ENCODE measurements at regions not wholly inside any gene's neighbourhood (a gene's known extent, or its start where the extent isn't known, plus 50 kb on each side); places are given as distances from the start of the nearest gene placed in this dataset.

DNA sequence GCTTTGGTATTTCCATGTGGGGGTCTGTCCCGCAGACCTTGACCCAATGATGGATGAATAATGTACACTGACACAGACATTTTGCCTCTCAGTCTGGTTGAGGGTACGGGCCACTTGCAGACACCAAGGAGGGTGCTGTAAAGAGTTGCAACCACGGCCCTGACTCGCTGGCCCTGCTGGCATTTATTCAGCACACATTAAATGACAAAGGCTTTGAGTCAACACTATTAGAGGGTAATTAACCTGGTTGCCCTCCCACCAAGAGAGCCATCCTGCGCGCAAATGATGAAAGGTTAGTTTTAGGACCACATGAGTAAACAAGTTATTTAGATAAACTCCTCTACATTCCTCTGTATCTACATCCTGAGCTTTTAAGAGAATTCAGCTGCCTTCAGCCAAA lies 308.9 kb upstream of the MMS22L start:
- DNase-seq (ENCODE audit: low read depth): no peak

DNA sequence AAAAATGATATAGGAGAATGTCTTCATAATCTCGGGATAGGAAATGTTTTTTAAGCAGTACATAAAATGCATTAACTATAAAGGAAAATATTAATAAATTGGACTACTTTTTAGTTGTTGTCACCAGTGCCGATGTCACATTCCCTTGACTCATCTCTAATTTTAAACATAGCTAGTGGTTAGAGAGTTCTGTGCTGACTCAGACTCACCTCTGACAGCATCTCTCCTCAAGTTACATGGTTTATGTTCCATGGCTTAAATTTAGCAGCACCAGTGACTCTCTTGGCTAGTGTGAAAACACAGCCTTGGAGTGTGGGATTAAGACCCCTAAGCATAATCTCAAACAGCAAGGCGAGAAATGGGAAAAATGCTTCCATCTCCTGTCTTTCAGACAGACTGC lies 311.8 kb upstream of the MMS22L start:
- no peak for DNase-seq (ENCODE audit: low read depth)

DNA sequence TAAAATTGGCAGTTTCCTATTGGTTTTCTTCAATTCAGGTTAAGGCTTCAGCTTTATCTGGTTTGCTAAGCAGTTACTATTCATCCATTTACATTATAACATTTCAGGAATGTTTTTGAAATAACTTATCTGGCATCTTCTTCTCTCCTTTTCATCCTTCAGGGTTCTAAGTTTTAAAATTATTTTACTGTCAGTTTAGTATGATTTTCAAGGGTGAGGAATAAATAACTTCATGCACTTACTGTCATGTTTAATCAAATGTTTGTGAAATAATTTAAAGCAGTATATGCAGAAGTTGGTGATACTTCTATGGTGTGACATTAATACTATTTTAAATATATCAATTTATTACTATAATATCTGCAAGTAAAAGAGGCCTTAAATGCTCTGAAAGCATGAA lies 338.1 kb upstream of the MMS22L start:
- DNase-seq (ENCODE audit: low read depth): no peak

DNA sequence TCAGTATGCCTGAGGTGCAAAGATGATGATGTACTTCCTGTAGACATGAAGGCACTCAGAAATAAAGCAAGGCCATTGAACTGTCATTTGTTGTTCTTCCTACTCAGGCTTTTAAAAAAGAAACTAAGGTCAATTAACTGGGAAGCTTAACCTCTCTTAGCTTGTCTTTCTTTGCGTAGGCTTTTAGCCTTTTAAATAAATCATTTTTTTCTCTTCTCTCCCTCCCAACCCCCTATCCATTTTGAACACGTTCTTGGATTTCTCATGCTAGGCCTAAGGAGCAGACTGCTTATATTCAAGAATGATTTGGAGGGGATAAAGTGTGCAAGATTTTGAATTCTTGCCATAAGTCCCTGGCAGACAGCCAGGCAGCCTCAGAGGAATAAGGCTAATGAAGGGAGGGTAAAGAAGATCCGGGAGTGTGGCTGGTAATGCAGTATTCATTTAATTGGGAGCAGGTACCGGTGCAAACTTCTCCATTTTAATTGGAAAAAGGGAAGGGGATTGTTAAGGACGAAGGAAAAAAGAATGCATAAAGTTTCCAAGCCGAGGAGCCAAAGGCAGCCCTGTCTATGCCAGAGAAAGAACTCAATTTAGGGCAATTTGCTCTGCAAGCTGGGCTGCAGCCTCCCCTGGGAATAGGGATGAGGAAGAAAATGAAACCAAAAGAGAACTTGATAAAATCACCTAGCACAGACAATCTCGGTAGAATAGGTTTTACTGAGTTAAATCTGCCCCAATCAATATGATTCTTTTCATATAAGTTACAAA lies 343.8 kb upstream of the MMS22L start:
- no peak for DNase-seq (ENCODE audit: low read depth)

DNA sequence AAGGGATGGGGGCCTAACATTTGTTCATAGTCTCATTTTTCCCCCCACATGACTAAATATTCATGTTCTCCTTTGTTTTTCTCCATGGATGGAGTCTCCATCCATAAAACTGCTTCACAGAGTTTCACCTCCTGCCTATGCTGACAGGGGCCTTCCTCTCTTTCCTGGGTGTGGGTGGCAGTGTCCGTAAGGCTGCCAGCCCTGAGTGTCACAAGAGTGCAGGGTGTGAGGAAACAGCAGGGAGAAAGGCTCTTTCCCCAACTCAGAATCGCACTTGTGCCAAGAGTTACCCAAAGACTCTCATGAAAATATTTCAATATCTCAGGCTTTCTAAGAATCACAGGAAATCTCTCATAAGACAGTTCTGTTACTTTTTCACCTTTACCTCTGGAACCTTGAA lies 346.2 kb upstream of the MMS22L start:
- no peak for DNase-seq (ENCODE audit: low read depth)

DNA sequence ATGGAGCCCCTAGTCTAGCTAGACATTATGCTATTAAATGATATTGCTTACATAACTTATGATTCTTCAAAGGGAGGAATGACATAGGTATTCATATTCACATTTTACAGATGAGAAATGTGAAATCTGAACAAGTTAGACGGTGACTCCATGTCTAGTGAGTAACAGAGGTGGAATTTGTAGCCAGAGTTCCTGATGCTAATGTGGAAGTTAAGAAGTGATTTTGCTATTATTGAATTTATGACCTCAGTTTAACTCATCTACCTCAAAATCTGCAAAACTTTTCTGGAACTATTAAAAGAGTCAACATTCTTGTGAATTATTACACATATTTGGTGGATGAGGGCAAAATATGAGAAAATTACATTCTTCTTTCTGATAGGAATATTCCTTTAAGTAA lies 347.6 kb upstream of the MMS22L start:
- no peak for DNase-seq (ENCODE audit: low read depth)

DNA sequence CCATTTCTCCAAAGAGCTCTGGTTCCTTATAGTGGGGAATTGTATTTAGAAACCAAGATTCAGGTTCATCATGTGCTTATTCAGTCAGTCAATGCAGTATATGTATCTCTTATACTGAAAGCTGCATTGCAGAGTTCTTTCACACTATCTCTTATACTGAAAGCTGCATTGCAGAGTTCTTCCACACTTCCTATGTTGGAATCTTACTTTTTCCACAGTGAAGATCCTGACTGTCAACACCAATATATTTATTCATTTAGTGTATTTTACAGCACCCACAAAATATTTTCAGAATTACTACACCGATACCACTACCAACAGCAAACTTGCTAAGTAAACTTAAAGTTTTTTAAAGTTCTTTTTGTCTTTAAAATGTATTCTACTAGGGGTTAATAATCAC lies 349.3 kb upstream of the MMS22L start:
- no peak for DNase-seq (ENCODE audit: low read depth)

DNA sequence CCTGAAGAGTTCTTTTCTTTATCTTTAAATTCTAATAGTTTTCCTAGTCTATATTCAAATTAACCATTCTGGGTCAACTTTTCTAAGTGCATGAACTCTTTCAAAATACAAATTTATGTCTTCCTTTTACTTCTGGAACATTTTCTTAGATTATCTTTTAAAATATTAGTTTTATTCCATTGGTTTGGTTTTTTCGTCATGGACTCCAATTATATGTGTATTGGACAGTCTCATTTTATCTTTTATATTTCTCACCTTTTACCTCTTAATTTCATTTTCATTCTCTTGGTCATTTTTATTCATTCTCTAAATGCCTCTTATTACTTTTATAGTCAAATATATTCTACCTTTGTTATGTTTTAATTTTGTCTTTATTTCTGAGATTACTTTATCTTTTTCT lies 356.7 kb upstream of the MMS22L start:
- no peak for DNase-seq (ENCODE audit: low read depth)

DNA sequence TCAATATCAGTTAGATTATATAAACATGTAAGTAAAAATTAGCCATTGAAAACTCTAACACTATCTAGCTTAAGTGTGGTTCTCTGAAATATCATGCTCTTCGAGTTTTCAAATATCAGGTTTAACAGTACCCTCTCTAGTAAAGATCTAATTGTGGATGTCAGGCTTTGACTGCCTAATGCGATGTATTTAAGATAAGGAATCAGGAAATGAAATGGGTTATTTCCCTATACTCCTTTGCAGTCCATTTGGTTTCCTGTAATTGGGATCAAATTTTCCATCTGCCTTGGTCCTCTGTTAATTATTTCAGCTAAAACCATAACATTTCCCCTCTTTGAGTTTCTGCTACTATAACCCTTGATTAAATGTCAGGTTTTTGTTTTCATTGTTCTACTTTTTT lies 361.3 kb upstream of the MMS22L start:
- no peak for DNase-seq (ENCODE audit: low read depth)

DNA sequence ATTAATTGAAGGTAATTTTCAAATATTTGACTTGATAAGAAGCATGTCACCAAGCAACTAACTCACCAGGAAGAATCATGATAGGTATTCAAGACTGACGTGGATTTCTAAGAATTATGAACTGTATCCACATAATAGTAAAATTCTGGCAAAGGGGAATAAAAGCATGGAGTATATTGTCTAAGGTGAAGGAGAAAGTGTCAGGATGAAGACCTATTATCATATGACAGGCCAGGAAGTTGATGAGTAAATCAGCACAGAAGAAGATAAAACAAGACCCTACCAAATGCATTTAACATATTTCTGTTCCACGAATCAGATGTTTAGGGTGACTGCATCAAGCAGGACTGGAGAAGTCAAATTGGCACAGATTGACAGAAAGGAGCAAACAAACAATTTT lies 362.7 kb upstream of the MMS22L start:
- DNase-seq (ENCODE audit: low read depth): no peak

DNA sequence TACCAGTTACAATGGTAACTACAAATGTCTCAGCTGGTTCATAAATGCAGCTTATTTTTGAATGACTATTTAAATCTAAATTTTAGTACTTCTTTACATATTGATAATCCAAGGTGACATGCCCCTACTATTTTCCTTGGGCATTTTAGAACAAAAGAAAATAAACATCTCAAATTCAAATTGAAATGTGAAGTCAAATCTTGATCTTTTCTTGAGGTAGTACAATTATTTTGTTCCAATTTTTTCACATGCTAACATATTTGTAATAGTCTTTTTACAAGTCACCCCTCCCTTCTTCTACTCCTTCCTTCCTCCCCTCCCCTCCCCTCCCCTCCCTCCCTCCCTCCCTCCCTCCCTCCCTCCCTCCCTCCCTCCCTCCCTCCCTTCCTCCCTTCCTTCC lies 370.1 kb upstream of the MMS22L start:
- no peak for DNase-seq (ENCODE audit: low read depth)

DNA sequence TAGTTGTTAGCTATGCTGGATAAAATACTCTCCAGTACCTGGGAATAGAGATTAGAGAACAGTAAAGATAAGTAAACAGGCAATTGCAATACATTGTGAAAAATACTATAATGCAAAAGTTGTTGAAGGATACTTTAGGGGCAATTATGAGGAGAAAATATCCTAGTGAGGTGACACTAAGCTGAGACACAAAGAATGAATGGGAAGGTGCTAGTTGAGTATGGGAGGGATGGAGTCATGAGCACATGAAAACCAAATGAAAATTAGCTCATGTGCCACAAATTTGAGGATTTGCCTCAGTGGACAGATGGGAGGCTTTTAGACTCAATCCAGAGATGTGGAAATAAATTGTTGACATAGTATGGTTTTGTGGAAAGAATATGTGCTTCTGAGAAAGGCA lies 370.5 kb upstream of the MMS22L start:
- no peak for DNase-seq (ENCODE audit: low read depth)

DNA sequence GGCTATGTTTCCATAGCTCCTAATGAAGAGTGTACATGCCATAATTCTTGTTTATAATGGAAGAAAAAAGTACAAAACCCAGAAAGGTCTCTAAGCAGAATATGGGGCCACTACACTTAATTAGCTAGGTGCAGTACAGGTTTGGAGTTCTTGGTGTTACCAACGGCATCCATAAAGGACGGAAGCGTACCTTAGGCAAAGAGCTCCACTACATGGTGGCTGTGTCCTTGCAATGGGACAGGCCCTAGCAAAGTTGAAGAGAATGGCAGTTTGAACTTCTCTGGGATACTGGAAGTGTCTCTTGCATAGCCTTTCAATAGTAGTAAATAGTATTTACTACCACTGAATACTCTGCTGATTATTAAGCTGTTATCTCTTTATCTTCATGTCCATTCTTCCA lies 371.7 kb upstream of the MMS22L start:
- DNase-seq (ENCODE audit: low read depth): no peak

DNA sequence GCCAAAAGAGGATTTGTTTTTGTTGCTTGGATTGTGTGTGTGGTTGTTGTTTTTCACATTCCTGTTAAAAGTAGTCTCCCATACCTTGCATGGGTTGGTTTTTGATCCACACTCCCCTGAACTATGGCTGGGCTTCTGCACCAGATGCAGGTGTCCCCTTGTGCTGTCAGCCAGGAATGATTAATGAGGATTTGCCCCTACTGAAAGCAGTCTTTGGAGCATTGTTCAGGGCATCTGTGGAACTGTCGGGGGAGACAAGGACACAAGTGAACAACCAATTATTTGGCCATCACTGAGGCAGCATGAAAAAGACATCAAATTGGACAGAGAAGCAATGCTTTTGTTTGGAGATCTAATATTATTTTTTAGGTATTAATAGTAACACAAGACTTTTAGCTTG lies 373.2 kb upstream of the MMS22L start:
- no peak for DNase-seq (ENCODE audit: low read depth)

DNA sequence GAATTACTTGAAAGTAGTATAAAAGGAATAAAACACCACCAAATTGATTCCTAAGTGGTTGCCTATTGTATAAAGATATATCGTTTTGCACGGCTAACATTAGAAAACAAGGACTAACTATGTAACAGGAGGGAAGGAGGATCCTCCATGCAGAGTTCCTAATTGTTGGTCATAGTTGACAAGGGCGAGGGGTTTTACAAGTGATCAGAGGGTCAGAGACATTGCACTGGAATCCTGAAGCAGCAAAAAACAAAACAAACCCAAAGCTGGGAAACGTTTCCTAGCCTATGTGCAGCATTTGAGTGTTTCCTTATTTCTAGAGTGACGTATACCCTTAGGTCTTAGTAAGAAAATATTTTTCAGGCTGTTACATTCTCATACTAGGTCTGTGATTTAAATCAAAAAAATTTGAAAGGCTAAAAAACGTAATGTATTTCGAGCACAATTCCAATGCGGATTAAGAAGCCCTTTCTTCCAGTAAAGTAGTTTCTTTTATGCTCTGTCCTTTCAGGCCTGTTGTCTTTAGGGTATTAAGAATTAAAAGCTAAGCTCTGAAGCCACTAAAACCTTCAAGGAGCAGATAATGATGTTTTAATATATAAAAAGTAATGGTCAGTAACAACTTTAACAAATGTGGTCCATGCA lies 373.8 kb upstream of the MMS22L start:
- DNase-seq (ENCODE audit: low read depth): no peak

DNA sequence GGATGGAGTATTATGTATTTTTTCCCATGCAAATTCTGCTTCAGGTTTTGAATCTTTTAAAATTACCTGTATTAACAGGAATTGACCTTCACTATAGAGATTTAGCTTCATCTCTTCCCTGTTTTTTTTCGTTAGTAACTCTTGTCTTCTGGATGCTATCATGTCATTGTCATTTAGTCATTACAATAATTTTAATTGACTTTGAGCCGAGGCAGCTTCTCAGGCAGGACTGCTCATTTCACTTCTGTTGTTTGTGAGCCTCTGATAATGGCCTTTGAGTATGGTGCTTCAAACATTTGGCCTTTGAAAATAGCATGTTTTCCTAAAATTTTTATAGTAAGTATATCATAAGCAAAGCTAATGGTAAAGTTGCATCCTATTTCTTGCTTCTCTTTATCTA lies 375.1 kb upstream of the MMS22L start:
- no peak for DNase-seq (ENCODE audit: low read depth)

DNA sequence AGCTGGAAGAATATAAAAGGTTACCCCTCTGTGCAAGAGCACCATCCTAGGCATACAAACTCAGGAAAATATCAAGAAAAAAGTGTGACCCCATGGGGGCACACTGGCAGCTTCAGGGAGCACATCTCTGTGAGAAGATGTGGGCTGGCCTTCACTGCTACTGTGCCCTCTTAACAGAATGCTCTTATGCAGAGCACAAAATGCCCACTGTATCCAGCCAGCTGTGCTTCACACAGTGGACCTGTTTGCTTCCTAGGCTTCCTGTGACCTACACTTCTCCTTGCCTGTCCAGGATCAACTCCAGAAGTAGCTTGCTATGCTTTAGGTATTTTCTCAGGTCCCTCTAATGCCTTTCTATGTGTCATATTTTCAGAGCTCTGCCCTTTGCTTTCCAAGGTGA lies 380.2 kb upstream of the MMS22L start:
- DNase-seq (ENCODE audit: low read depth): no peak

DNA sequence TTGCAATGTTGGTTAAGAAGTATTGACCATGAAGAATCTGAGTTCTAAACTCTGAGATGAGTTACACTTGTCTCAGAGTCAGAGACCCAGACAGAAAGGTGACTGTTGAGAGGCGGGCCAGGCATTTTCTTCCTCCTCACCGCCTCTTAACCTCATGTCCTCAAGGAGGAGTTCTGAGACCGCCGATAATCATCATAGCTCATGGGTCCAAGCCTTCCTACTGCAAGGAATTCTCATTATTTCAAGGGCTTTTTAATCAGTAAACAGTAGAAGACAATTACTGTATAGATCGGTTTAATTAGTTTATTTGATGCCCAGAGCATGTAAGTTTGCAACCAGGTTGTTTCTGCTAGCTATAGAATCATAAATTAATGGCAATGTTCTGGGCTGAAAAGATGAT lies 382.4 kb upstream of the MMS22L start:
- no peak for DNase-seq (ENCODE audit: low read depth)

DNA sequence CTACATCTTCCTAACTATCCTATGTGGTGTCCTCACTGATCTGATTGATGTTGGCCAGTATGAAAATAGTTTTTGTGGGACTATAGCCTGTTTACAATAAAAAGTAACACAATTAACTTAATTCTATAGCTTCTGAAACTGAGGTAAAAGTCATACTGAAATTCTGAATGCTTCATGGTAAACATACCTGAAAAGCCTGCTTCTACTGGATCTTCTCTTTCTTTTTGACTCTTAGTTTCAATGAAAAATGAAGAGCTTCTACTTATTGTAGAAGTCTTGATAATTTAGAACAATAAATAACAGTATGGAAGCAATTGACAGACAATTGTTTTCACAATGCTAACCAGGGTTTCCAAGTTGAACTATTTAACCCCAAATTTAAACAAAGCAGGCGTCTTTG lies 383.9 kb upstream of the MMS22L start:
- DNase-seq (ENCODE audit: low read depth): no peak

DNA sequence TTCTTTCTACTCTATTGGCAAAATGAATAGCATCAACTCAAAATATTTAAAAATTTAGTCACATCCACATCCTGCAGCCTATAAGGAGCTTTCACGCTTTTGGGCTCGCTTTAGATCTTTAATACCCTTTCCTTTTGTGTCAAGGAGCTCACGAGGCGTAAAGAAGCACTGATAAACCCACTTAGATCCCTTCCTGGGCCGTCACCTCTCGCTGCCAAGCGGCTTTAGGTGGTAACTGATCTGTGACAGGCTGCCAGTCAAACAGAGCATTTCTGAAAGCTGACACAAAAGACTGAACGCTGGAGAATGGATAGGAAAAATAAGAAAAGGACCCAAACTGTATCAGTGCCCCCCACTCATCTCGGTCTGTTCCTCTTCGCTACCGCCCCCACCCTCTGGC lies 385.7 kb upstream of the MMS22L start:
- no peak for DNase-seq (ENCODE audit: low read depth)

DNA sequence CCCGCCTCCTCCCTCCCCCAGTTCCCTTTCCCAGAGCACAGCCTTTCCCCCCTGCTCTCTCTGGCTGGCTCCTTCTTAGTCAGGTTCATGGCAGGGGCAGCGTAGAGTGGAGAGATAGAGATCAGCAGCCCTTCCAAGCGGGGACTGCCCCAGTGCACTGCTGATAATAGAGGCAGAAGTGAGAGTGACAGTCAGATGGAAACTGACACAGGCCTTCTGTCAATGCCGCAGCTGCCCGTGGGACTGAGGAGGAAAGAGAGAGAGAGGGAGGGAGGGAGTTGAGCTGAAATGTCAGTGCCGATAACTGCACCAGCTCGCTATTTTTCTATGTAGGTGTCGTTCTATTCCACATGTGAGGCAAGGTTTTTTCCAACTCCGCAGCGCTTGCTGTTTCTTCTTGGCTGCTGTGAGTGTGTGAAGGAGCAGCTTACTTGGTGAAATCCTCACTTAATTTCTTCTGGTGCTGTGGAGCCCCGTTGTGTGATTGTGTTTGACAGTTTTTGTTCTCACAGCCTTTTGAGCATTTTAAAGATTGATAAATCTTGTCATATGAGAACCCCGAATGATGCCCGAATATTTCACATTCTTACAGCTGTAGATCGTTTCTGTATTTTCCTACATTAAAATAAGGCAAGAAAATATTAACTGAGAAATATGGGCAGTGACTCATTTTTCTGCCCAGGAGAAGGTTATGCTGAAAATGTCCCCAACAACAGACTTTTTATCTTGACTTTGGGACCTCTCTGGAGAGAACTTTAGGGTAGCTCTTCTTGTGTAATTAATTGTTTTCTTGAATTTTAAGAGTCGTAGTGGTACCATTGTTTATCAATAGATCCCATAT lies 386.4 kb upstream of the MMS22L start:
- no peak for DNase-seq (ENCODE audit: low read depth)

DNA sequence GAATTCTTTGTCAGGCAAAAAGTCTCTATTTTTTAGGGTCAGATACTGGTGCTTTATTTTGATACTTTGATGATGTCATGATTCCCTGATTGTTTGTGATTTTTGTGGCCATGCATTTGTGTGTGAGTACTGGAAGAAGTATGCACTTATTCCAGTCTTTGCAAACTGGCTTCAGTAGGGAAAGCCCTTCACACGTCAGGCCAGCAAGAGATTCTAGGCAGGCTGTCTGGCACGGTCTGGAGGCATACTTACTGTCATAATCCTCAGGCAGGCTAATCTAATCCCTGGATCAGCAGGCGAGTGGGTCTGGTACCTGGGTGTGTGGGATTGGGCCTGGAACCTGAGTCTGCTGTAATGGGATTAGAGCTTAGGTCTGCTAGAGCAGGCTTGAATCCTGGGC lies 391.8 kb upstream of the MMS22L start:
- DNase-seq (ENCODE audit: low read depth): no peak

DNA sequence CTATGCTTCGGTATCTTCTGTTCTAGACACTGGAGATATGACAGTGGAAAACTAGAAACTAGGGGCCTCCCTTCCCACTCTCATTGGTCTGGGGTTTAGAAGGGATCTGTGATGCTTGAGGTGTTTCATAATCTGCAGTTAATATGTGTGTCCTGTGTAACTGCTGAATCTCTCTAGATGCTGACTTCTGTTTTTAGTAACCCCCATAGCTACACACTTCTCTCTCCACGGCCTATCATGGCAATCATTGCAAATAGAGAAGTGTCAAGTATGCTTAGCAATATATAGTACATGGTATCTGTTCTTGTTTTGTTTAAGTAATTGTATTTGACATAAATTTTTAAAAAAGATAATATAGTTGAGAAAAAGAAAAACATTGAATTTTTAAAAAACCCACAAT lies 394.6 kb upstream of the MMS22L start:
- DNase-seq (ENCODE audit: low read depth): no peak

All from stimulated activated CD8-positive, alpha-beta memory T cell treated with anti-CD3 and anti-CD28 coated beads, Interleukin-12 subunit alpha, Interleukin-12 subunit beta, amount 100 ng/mL, for 4 hours (primary cell).